BE2C (cell line): ENCODE measurements at regions not wholly inside any gene's neighbourhood (a gene's known extent, or its start where the extent isn't known, plus 50 kb on each side); places are given as distances from the start of the nearest gene placed in this dataset.

Source experiments
- DNase-seq: peaks from one replicate; pipeline ENCODE4 v3.0.0-alpha.2; 2020
- H3K27me3 ChIP-seq: fragments of 250-450 bp; sonication (Bioruptor Pico); 2 replicates; pipeline ENCODE4 v1.5.1; 2020; ENCODE audit warnings: mild to moderate bottlenecking
- H3K36me3 ChIP-seq: fragments of 250-450 bp; sonication (Bioruptor Pico); 2 replicates; pipeline ENCODE4 v1.5.1; 2020; ENCODE audit warnings: mild to moderate bottlenecking
- H3K4me1 ChIP-seq: fragments of 250-450 bp; sonication (Bioruptor Pico); 2 replicates; pipeline ENCODE4 v1.5.1; 2020
- H3K4me3 ChIP-seq: 2 replicates; pipeline ENCODE4 v1.5.1; 2011; ENCODE audit warnings: low read depth, low read length
- H3K9me3 ChIP-seq: fragments of 250-450 bp; sonication (Bioruptor Pico); 2 replicates; pipeline ENCODE4 v1.5.1; 2020
- CTCF ChIP-seq: IDR thresholded peaks from 2 replicates; pipeline ENCODE4 v1.5.1; 2012; ENCODE audit warnings: mild to moderate bottlenecking, low read depth, low read length

GRCh38 chr7:70994176-70994575 is 137.8 kb upstream of the GALNT17 start:
- Histone ChIP-seq H3K4me3 (no peak overlapping the region), H3K27me3 (no peaks in the 10 kb centered on the region), H3K9me3 (no peaks in the 10 kb centered on the region), H3K36me3 (no peaks in the 10 kb centered on the region), H3K4me1 (no peaks in the 10 kb centered on the region)
- no peak for DNase-seq
- TF ChIP-seq CTCF: no peak

GRCh38 chr7:70997261-70997660 is 134.7 kb upstream of the GALNT17 start:
- H3K36me3 ChIP-seq: no peaks in the 10 kb centered on the region
- DNase-seq: no peak
- H3K9me3 ChIP-seq: no peaks in the 10 kb centered on the region
- H3K4me1 ChIP-seq: no peaks in the 10 kb centered on the region
- no peak overlapping the region for H3K4me3 ChIP-seq
- TF ChIP-seq CTCF: no peak
- H3K27me3 ChIP-seq: no peaks in the 10 kb centered on the region

GRCh38 chr7:71005109-71005508 is 126.8 kb upstream of the GALNT17 start:
- H3K4me1 ChIP-seq: no peaks in the 10 kb centered on the region
- no peaks in the 10 kb centered on the region for H3K36me3 ChIP-seq
- H3K27me3 ChIP-seq: no peaks in the 10 kb centered on the region
- no peak overlapping the region for H3K4me3 ChIP-seq
- TF ChIP-seq CTCF: no peak
- no peak for DNase-seq
- H3K9me3 ChIP-seq: no peaks in the 10 kb centered on the region

- Histone ChIP-seq H3K36me3 (no peaks in the 10 kb centered on the region), H3K4me3 (no peak overlapping the region), H3K27me3 (no peaks in the 10 kb centered on the region), H3K9me3 (no peaks in the 10 kb centered on the region), H3K4me1 (no peaks in the 10 kb centered on the region)
- DNase-seq: no peak
- no peak for TF ChIP-seq CTCF
Measured at GRCh38 chr7:71009636-71010035, 122.3 kb upstream of the GALNT17 start.

DNA sequence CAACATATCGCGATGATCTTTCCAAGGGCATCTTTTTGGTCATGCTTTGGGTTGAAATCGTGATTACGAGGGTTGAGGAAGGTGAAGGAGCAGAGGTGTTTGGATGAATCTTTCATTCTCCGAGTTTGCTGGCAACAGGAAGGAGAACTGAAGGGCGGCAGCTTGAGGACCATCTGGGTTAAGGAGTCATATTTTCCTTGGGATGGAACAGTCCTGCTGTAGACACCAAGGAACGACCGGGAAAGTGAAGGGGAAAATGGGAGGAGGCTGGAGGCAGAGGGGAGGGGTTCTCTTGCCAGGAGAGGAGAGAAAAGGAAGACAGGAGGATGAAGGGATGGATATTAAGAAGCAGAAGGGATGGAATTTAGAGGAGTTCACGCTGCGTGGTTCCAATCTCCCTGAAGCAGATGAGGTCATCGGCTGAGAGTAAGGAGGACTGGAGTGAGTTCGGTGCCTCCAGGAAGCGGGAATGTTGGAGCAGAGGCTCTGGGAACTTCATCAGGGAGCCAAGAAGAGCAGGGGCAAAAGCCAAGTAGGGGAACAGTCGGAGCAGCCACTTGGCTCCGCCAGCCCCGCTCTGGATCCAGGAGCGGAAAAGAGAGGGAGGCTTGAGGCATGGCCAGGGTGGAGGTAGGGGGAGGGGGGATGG is 116.6 kb upstream of the GALNT17 start:
- H3K36me3 ChIP-seq: no peaks in the 10 kb centered on the region
- no peak overlapping the region for H3K4me3 ChIP-seq
- no peaks in the 10 kb centered on the region for H3K4me1 ChIP-seq
- TF ChIP-seq CTCF: no peak
- no peak for DNase-seq
- no peaks in the 10 kb centered on the region for H3K9me3 ChIP-seq
- H3K27me3 ChIP-seq: no peaks in the 10 kb centered on the region

- no peak for TF ChIP-seq CTCF
- DNase-seq: no peak
- Histone ChIP-seq H3K9me3 (no peaks in the 10 kb centered on the region), H3K4me1 (no peaks in the 10 kb centered on the region), H3K36me3 (no peaks in the 10 kb centered on the region), H3K27me3 (no peaks in the 10 kb centered on the region), H3K4me3 (no peak overlapping the region)
Measured at GRCh38 chr7:71016401-71016800, 115.5 kb upstream of the GALNT17 start.
